ENCODE measurements at regions not wholly inside any gene's neighbourhood (a gene's known extent, or its start where the extent isn't known, plus 50 kb on each side); places are given as distances from the start of the nearest gene placed in this dataset.

DNA sequence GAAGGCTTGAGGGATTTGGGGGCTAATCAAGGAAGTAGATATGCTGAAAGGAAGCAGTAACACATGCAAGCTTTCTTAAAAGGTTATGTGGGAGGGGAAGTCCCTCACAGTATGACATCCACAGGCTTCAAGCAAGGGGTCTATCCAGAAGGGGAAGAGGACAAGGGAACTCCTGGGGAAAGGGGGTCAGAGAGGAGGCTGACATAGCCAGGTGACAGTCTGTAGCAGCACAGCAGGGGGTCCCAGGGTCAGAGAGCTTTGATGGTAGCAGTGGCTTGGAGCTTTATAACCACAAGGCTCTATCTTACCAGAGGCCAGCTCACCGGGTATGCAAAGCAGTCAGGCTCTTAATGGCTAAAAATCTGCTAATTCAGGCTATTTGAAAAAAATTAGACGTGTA is 150.6 kb upstream of the NSMCE3 start:
- Histone ChIP-seq H2AFZ (ENCODE audit: low read depth) (no peak overlapping the region), H3K4me3 (IDR thresholded peaks at IDR 0.05; ENCODE audit: insufficient read depth, low read depth, low read length) (no peak overlapping the region), H3K4me2 (peak overlapping the region; percentile 29; the same call in 1 of the 2 replicates), H3K9ac (no peak overlapping the region), H3K27ac (no peak overlapping the region), H4K20me1 (ENCODE audit: insufficient read depth) (no peaks in the 10 kb centered on the region), H3K27me3 (ENCODE audit: insufficient read depth, low read depth) (no peaks in the 10 kb centered on the region), H3K4me1 (ENCODE audit: low read depth, poor library complexity, severe bottlenecking) (peaks cover 46% of the 10 kb centered on the region), H3K79me2 (ENCODE audit: insufficient read depth, low read depth) (no peaks in the 10 kb centered on the region), H3K36me3 (ENCODE audit: insufficient read depth) (no peaks in the 10 kb centered on the region)
- no peak for TF ChIP-seq CTCF (conservative IDR thresholded peaks at IDR 0.05; ENCODE audit: low read depth, low read length)

DNA sequence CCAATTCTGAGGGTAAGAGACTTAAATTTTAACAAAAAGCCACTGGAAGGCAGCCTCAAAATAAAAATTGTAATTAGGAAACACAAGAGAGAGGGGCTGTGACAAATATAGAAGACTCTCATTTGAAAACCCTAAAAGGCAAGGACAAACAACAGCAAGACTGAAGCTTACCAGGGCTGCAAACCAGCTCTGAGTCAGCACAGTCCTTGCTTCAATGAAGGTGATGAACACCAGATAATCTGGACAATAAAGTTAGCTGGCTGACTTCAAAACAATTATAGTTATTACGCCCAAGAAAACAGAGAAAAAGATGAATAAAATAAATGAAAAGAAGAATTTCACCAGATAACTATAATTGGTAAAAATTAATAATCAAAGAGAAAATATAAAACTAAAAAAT is 149.3 kb upstream of the NSMCE3 start:
- Histone ChIP-seq H3K4me2 (peak overlapping the region; percentile 5; the same call in 1 of the 2 replicates), H3K4me1 (ENCODE audit: low read depth, poor library complexity, severe bottlenecking) (peaks cover 46% of the 10 kb centered on the region), H3K27me3 (ENCODE audit: insufficient read depth, low read depth) (no peaks in the 10 kb centered on the region), H3K79me2 (ENCODE audit: insufficient read depth, low read depth) (no peaks in the 10 kb centered on the region), H3K4me3 (IDR thresholded peaks at IDR 0.05; ENCODE audit: insufficient read depth, low read depth, low read length) (no peak overlapping the region), H3K27ac (no peak overlapping the region), H3K9ac (no peak overlapping the region), H2AFZ (ENCODE audit: low read depth) (no peak overlapping the region), H3K36me3 (ENCODE audit: insufficient read depth) (no peaks in the 10 kb centered on the region), H4K20me1 (ENCODE audit: insufficient read depth) (no peaks in the 10 kb centered on the region)
- TF ChIP-seq CTCF (conservative IDR thresholded peaks at IDR 0.05; ENCODE audit: low read depth, low read length): no peak

DNA sequence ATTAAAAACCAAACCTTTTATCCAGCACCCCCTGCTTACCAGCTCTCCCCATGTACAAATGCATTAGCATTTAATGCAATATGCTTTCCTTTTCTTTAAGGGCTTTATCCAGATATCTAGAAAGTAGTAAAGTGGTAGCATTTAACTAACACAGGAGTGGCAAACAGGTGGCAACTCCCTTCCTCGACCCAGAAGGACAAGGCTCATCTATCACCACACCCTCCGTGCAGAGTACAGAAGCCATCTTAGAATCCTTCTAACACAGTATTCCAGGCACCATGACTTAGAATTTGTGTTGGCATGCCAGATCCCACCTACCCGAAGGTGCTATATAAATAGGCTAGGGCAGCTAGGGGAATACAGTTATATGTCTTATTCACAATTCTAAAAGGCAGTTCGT is 148.6 kb upstream of the NSMCE3 start:
- H3K9ac ChIP-seq: no peak overlapping the region
- no peak overlapping the region for H3K27ac ChIP-seq
- no peaks in the 10 kb centered on the region for H3K79me2 ChIP-seq (ENCODE audit: insufficient read depth, low read depth)
- H3K36me3 ChIP-seq (ENCODE audit: insufficient read depth): no peaks in the 10 kb centered on the region
- no peak overlapping the region for H3K4me3 ChIP-seq (IDR thresholded peaks at IDR 0.05; ENCODE audit: insufficient read depth, low read depth, low read length)
- peaks cover 46% of the 10 kb centered on the region for H3K4me1 ChIP-seq (ENCODE audit: low read depth, poor library complexity, severe bottlenecking)
- no peak overlapping the region for H2AFZ ChIP-seq (ENCODE audit: low read depth)
- TF ChIP-seq CTCF (conservative IDR thresholded peaks at IDR 0.05; ENCODE audit: low read depth, low read length): no peak
- H3K27me3 ChIP-seq (ENCODE audit: insufficient read depth, low read depth): no peaks in the 10 kb centered on the region
- H4K20me1 ChIP-seq (ENCODE audit: insufficient read depth): no peaks in the 10 kb centered on the region
- peak overlapping the region; percentile 5; the same call in 1 of the 2 replicates for H3K4me2 ChIP-seq

DNA sequence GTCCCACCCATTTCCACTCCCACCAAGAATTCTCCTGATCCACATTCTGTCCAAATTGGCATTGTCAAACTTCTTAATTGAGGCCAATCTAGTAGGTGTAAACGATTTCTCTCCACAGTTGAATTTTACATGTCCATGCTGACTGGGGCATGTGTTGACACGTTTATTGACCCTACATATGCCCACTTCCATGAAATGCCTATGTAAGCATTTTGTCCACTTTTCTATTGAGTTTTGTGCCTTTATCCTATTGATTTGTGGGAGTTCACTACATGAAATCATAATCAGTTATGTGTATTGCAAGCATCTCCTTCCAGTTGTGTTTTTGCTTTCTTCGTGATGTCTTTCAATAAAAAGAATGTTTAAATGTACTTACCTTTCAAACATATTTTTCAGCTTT is 141.7 kb upstream of the NSMCE3 start:
- Histone ChIP-seq H3K27me3 (ENCODE audit: insufficient read depth, low read depth) (no peaks in the 10 kb centered on the region), H3K79me2 (ENCODE audit: insufficient read depth, low read depth) (no peaks in the 10 kb centered on the region), H3K4me3 (IDR thresholded peaks at IDR 0.05; ENCODE audit: insufficient read depth, low read depth, low read length) (no peak overlapping the region), H3K27ac (no peak overlapping the region), H3K4me1 (ENCODE audit: low read depth, poor library complexity, severe bottlenecking) (no peaks in the 10 kb centered on the region), H3K36me3 (ENCODE audit: insufficient read depth) (no peaks in the 10 kb centered on the region), H4K20me1 (ENCODE audit: insufficient read depth) (no peaks in the 10 kb centered on the region), H2AFZ (ENCODE audit: low read depth) (no peak overlapping the region), H3K4me2 (no peak overlapping the region), H3K9ac (no peak overlapping the region)
- no peak for TF ChIP-seq CTCF (conservative IDR thresholded peaks at IDR 0.05; ENCODE audit: low read depth, low read length)

Data from KMS-11 (cell line).